GM12878 (cell line): ENCODE measurements at regions not wholly inside any gene's neighbourhood (a gene's known extent, or its start where the extent isn't known, plus 50 kb on each side); places are given as distances from the start of the nearest gene placed in this dataset.

Experiments
- ATAC-seq: fragments of 200-7000 bp; cut with Tn5 transposase; 3 replicates; pipeline ENCODE4 v1.9.1; 2020; ENCODE audit warnings: mild to moderate bottlenecking, moderate library complexity
- BruUV-seq: library from RNA; stranded (reverse); fragments of 400-500 nt; replicated peaks from 2 replicates; lab custom pipeline; 2021; lab: Mats Ljungman, UMichigan
- CTCF ChIA-PET: fragments of 300-600 bp; sonication (Branson Sonifier 250); formaldehyde crosslinking; extraction: SDS; loops from one replicate; lab custom pipeline; 2021; ENCODE audit warnings: inconsistent platforms; lab: Yijun Ruan, JAX
- POLR2A ChIA-PET: fragments of 350-600 bp; formaldehyde crosslinking; extraction: SDS; loops from one replicate; lab custom pipeline; 2021; ENCODE audit warnings: inconsistent platforms; lab: Charles Lee
- RAD21 ChIA-PET: fragments of 300-600 bp; sonication (Branson Sonifier 250); formaldehyde crosslinking; loops from one replicate; lab custom pipeline; 2023; ENCODE audit warnings: antibody characterized with exemption; ENCODE audit not compliant: unreplicated experiment; lab: Charles Lee
- SMC1A ChIA-PET: fragments of 300-600 bp; sonication (Branson Sonifier 250); formaldehyde crosslinking; loops from one replicate; lab custom pipeline; 2023; ENCODE audit not compliant: unreplicated experiment, uncharacterized antibody; lab: Charles Lee
- DNase-seq: peaks from one replicate; pipeline ENCODE4 v3.0.0-alpha.2; 2011; ENCODE audit warnings: low read depth, low spot score
- FAIRE-seq: peaks from 3 replicates; lab custom pipeline; 2011; peaks lifted over from hg19 to GRCh38; lab: Jason Lieb, UNC
- H2AFZ ChIP-seq: 2 replicates; pipeline ENCODE4 v1.6.0; 2011; ENCODE audit warnings: low read depth, low read length, control low read depth; ENCODE audit not compliant: control insufficient read depth
- H3K27ac ChIP-seq: 2 replicates; pipeline ENCODE4 v1.5.1; 2011; ENCODE audit warnings: control low read depth; ENCODE audit not compliant: control insufficient read depth, insufficient read depth
- H3K27me3 ChIP-seq, 2 experiments: replicated peaks in 1 of 2; 2 replicates each; pipeline versions ENCODE4 v1.6.0 to v1.6.1; 2011; ENCODE audit warnings: low read length in 1 of 2; ENCODE audit not compliant: control insufficient read depth in 2 of 2, insufficient read depth in 2 of 2
- H3K36me3 ChIP-seq, 2 experiments: 2 replicates each; pipeline ENCODE4 v1.5.1; 2011; ENCODE audit warnings: low read length in 1 of 2; ENCODE audit not compliant: control insufficient read depth in 2 of 2, insufficient read depth in 2 of 2
- H3K4me1 ChIP-seq: 2 replicates; pipeline ENCODE4 v1.6.1; 2011; ENCODE audit warnings: mild to moderate bottlenecking, low read length, moderate library complexity, mixed read lengths; ENCODE audit not compliant: control insufficient read depth, insufficient read depth
- H3K4me2 ChIP-seq: 2 replicates; pipeline ENCODE4 v1.6.0; 2011; ENCODE audit warnings: control low read depth; ENCODE audit not compliant: control insufficient read depth, insufficient read depth
- H3K4me3 ChIP-seq: fragments of 200-600 bp; sonication (generic); 2 replicates; pipeline ENCODE4 v1.5.1; 2016
- H3K79me2 ChIP-seq: 2 replicates; pipeline ENCODE4 v1.6.0; 2011; ENCODE audit warnings: low read length; ENCODE audit not compliant: control insufficient read depth, insufficient read depth
- H3K9ac ChIP-seq: 2 replicates; pipeline ENCODE4 v1.8.0; 2011; ENCODE audit warnings: low read length, control low read depth, mixed read lengths; ENCODE audit not compliant: control insufficient read depth, insufficient read depth
- H3K9me3 ChIP-seq: replicated peaks from 3 replicates; pipeline ENCODE4 v1.5.1; 2011; ENCODE audit warnings: mild to moderate bottlenecking, low read length; ENCODE audit not compliant: control insufficient read depth, insufficient read depth
- H4K20me1 ChIP-seq: 2 replicates; pipeline ENCODE4 v1.6.0; 2011; ENCODE audit not compliant: control insufficient read depth, insufficient read depth
- GATAD2B ChIP-seq: fragments of 450-650 bp; conservative IDR thresholded peaks from 2 replicates; pipeline ENCODE4 v1.6.1; 2017; ENCODE audit warnings: low read depth, mild to moderate bottlenecking, moderate library complexity
- IKZF1 ChIP-seq: fragments of 450-650 bp; conservative IDR thresholded peaks from 2 replicates; pipeline ENCODE4 v1.6.1; 2017; ENCODE audit warnings: antibody characterized with exemption, mild to moderate bottlenecking
- NFXL1 ChIP-seq: fragments of 450-650 bp; IDR thresholded peaks from 2 replicates; pipeline ENCODE4 v1.6.1; 2017; ENCODE audit warnings: antibody characterized with exemption, mild to moderate bottlenecking, borderline replicate concordance
- POLR2AphosphoS2 ChIP-seq: IDR thresholded peaks from 2 replicates; pipeline ENCODE4 v1.6.1; 2011; ENCODE audit warnings: low read depth, mild to moderate bottlenecking, low read length, improper control_type of control experiment, moderate library complexity
- SMAD1 ChIP-seq: fragments of 450-650 bp; IDR thresholded peaks from 2 replicates; pipeline ENCODE4 v1.6.1; 2018; ENCODE audit warnings: mild to moderate bottlenecking, low read depth; ENCODE audit not compliant: partially characterized antibody
- SREBF2 ChIP-seq: IDR thresholded peaks from 2 replicates; pipeline ENCODE4 v1.6.1; 2012; ENCODE audit warnings: mild to moderate bottlenecking, low read length
- USF1 ChIP-seq: IDR thresholded peaks from 2 replicates; pipeline ENCODE4 v1.6.1; 2011; ENCODE audit warnings: borderline replicate concordance, low read depth, mild to moderate bottlenecking, moderate library complexity, mixed read lengths, low read length; ENCODE audit not compliant: insufficient read depth; ENCODE audit errors: extremely low read length
- WGBS: methylation state at CpG from one replicate; pipeline ENCODE4 v1.1.6; 2016; ENCODE audit warnings: low lambda C conversion rate; ENCODE audit not compliant: insufficient replicate concordance, insufficient coverage; ENCODE audit errors: missing lambda C conversion rate; 5-methylcytosine and 5-hydroxymethylcytosine counted together
- in situ Hi-C: fragments of 300-500 bp; cut with MboI; formaldehyde crosslinking; loops from 9 replicates; pipeline ENCODE4 v1.14.3; 2018; ENCODE audit warnings: mixed read lengths
- intact Hi-C: fragments of 100-400 bp; cut with micrococcal nuclease; formaldehyde crosslinking; loops from one replicate; pipeline ENCODE4 v1.14.2; 2022; ENCODE audit not compliant: unreplicated experiment

DNA sequence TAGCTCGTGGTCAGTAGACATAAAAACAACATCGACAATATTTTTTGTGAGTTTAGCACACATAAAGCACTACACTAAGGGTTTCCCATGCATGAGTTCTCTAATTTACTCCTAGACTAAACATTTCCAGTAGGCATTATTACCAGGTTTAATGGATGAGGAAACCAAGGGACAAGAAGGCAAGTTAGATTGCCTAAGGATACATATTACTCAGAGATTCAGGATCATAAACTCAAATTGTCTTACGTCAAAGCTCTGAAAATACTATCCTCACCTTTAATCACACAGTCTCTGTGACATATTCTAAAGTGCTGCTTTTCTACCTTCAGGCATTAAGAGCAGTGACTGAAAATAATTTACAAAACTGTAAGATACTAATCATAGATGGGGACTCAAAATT, 655.3 kb downstream of the SLC16A7 start:
- TF ChIP-seq POLR2AphosphoS2 (no peak), SREBF2 (no peak), NFXL1 (no peak), IKZF1 (no peak), USF1 (no peak), GATAD2B (no peak), SMAD1 (no peak)
- SMC1A ChIA-PET = no interaction called here

More for the DNA sequence above, 655.3 kb downstream of the SLC16A7 start:
- POLR2A ChIA-PET = no interaction called here
- CTCF ChIA-PET = no interaction called here
- Histone ChIP-seq H3K36me3 (no peaks in the 10 kb centered on the region), H3K27ac (no peak overlapping the region), H3K4me3 (no peak overlapping the region), H4K20me1 (no peaks in the 10 kb centered on the region), H3K9me3 (no peaks in the 10 kb centered on the region), H3K9ac (no peak overlapping the region), H3K79me2 (no peaks in the 10 kb centered on the region), H3K27me3 (no peaks in the 10 kb centered on the region), H3K4me2 (no peak overlapping the region), H3K4me1 (no peaks in the 10 kb centered on the region), H2AFZ (no peak overlapping the region)
- FAIRE-seq = no peak
- 2% methylated on average over 3 of the region's 3 CpGs for WGBS
- intact Hi-C loops (no loop called here), in situ Hi-C loops (no loop called here)
- RAD21 ChIA-PET = no interaction called here
- DNase-seq = no peak
- no TSS peak for BruUV-seq
- ATAC-seq = no peak
